ENCODE measurements at regions not wholly inside any gene's neighbourhood (a gene's known extent, or its start where the extent isn't known, plus 50 kb on each side); places are given as distances from the start of the nearest gene placed in this dataset.
A peak's percentile ranks its signal among the peaks of the same experiment; 100 is the strongest.
"Not testable (repeated sequence)": the region's sequence is repeated elsewhere in the genome, so short reads cannot be mapped to it uniquely, and the experiment has no call there.

GRCh38 chr12:59273561-59273960 is 322.3 kb upstream of the SLC16A7 start:
- H3K4me3 ChIP-seq (replicated peaks in 1 of 3; ENCODE audit: insufficient read depth in 1 of 3, low read depth in 2 of 3, low read length in 3 of 3); CTCF ChIA-PET (ENCODE audit: low intra/inter-chr PET ratio, low total read pairs); H3K27ac ChIP-seq (ENCODE audit: extremely low read length, insufficient read depth, low read length); DNase-seq (ENCODE audit: low spot score); FAIRE-seq; H3K9ac ChIP-seq (ENCODE audit: insufficient read depth, low read depth, low read length); H4K20me1 ChIP-seq (ENCODE audit: insufficient read depth, low read length); BruUV-seq (replicated peaks); intact Hi-C loops (cut with micrococcal nuclease; ENCODE audit: unreplicated experiment); POLR2A ChIA-PET; H3K4me1 ChIP-seq (ENCODE audit: insufficient read depth, low read length); H3K79me2 ChIP-seq (ENCODE audit: insufficient read depth, low read length); in situ Hi-C loops (cut with HindIII; ENCODE audit: extremely low pct_ligation_motif_present, low pct_unique_long_range_greater_than_20kb); H3K4me2 ChIP-seq (ENCODE audit: low read depth, low read length); ATAC-seq; H3K27me3 ChIP-seq (ENCODE audit: control insufficient read depth in 1 of 2, insufficient read depth in 2 of 2, low read length in 2 of 2); H3K36me3 ChIP-seq (replicated peaks in 1 of 2; ENCODE audit: control insufficient read depth in 1 of 2, insufficient read depth in 2 of 2, low read length in 2 of 2); H2AFZ ChIP-seq (ENCODE audit: low read length): not testable (repeated sequence)
- peaks cover 15% of the 10 kb centered on the region for H3K9me3 ChIP-seq (ENCODE audit: low read length)
- WGBS (ENCODE audit: low lambda C conversion rate) = 25% methylated on average over 1 of the region's 1 CpG
- TF ChIP-seq MNT (IDR thresholded peaks at IDR 0.05) = peak; percentile 56; the same call in 1 of the 2 replicates

GRCh38 chr12:59268295-59268809 is 327.5 kb upstream of the SLC16A7 start:
- H3K27ac ChIP-seq (ENCODE audit: extremely low read length, insufficient read depth, low read length) = no peak overlapping the region
- H3K79me2 ChIP-seq (ENCODE audit: insufficient read depth, low read length) = no peaks in the 10 kb centered on the region
- no peaks in the 10 kb centered on the region for H4K20me1 ChIP-seq (ENCODE audit: insufficient read depth, low read length)
- CTCF ChIA-PET (ENCODE audit: low intra/inter-chr PET ratio, low total read pairs) = no interaction called here
- no peaks in the 10 kb centered on the region for H3K4me1 ChIP-seq (ENCODE audit: insufficient read depth, low read length)
- DNase-seq (ENCODE audit: low spot score) (no peak), FAIRE-seq (no peak), ATAC-seq (no peak)
- in situ Hi-C loops (cut with HindIII; ENCODE audit: extremely low pct_ligation_motif_present, low pct_unique_long_range_greater_than_20kb) = no loop called here
- BruUV-seq (replicated peaks) = no TSS peak
- no peak overlapping the region for H3K4me2 ChIP-seq (ENCODE audit: low read depth, low read length)
- intact Hi-C loops (cut with micrococcal nuclease; ENCODE audit: unreplicated experiment) = no loop called here
- no peak for TF ChIP-seq ZBTB1 (CRISPR knock-in tag; IDR thresholded peaks at IDR 0.05; ENCODE audit: borderline replicate concordance)
- TF ChIP-seq CHD4 (IDR thresholded peaks at IDR 0.05; ENCODE audit: borderline replicate concordance, low read length) = no peak
- H3K9me3 ChIP-seq (ENCODE audit: low read length) = peaks cover 24% of the 10 kb centered on the region
- no peak overlapping the region for H2AFZ ChIP-seq (ENCODE audit: low read length)
- no peak overlapping the region for H3K9ac ChIP-seq (ENCODE audit: insufficient read depth, low read depth, low read length)
- H3K36me3 ChIP-seq (replicated peaks in 1 of 2; ENCODE audit: control insufficient read depth in 1 of 2, insufficient read depth in 2 of 2, low read length in 2 of 2) = no peaks in the 10 kb centered on the region
- H3K27me3 ChIP-seq (ENCODE audit: control insufficient read depth in 1 of 2, insufficient read depth in 2 of 2, low read length in 2 of 2) = no peaks in the 10 kb centered on the region
- no peak overlapping the region for H3K4me3 ChIP-seq (replicated peaks in 1 of 3; ENCODE audit: insufficient read depth in 1 of 3, low read depth in 2 of 3, low read length in 3 of 3)
- POLR2A ChIA-PET = no interaction called here
- WGBS (ENCODE audit: low lambda C conversion rate) = 0% methylated on average over 1 of the region's 2 CpGs

All from HepG2 (cell line).